ENCODE measurements at regions not wholly inside any gene's neighbourhood (a gene's known extent, or its start where the extent isn't known, plus 50 kb on each side); places are given as distances from the start of the nearest gene placed in this dataset.
"Not testable (repeated sequence)": the region's sequence is repeated elsewhere in the genome, so short reads cannot be mapped to it uniquely, and the experiment has no call there.

DNA sequence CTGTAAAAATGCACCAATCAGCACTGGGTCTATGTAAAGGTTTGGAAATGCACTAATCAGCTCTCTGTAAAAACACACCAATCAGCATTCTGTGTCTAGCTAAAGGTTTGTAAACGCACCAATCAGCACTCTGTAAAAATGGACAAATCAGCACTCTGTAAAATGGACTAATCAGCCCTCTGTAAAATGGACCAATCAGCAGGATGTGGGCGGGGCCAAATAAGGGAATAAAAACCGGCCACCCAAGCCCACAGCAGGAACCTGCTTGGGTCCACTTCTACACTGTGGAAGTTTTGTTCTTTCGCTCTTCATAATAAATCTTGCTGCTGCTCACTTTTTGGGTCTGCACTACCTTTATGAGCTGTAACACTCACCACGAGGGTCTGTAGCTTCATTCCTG lies 101.0 kb downstream of the SMC2 start:
- DNase-seq (ENCODE audit: extremely low spot score); POLR2A ChIA-PET; CTCF ChIA-PET: not testable (repeated sequence)

- POLR2A ChIA-PET = no interaction called here
- CTCF ChIA-PET = no interaction called here
- TF ChIP-seq PKNOX1 (IDR thresholded peaks at IDR 0.05) = no peak
- no peak for TF ChIP-seq ARNT (IDR thresholded peaks at IDR 0.05)
- no peak for TF ChIP-seq SP1 (IDR thresholded peaks at IDR 0.05)
- TF ChIP-seq TARDBP (IDR thresholded peaks at IDR 0.05) = no peak
- no peak for TF ChIP-seq ELF4 (IDR thresholded peaks at IDR 0.05)
- no peak for TF ChIP-seq FOXA1 (IDR thresholded peaks at IDR 0.05)
- TF ChIP-seq L3MBTL2 (conservative IDR thresholded peaks at IDR 0.05) = no peak
- TF ChIP-seq FOXM1 (IDR thresholded peaks at IDR 0.05; ENCODE audit: borderline replicate concordance) = no peak
- no peak for TF ChIP-seq ZNF384 (IDR thresholded peaks at IDR 0.05)
- no peak for TF ChIP-seq CTBP1 (IDR thresholded peaks at IDR 0.05; ENCODE audit: borderline replicate concordance)
- no peak for TF ChIP-seq NFRKB (IDR thresholded peaks at IDR 0.05)
- no peak for TF ChIP-seq SUZ12 (IDR thresholded peaks at IDR 0.05)
- no peak for TF ChIP-seq FOXK2 (IDR thresholded peaks at IDR 0.05)
- no peak for TF ChIP-seq LEF1 (IDR thresholded peaks at IDR 0.05; ENCODE audit: borderline replicate concordance)
- TF ChIP-seq HDGF (IDR thresholded peaks at IDR 0.05; ENCODE audit: borderline replicate concordance) = no peak
- no peak for TF ChIP-seq BHLHE40 (IDR thresholded peaks at IDR 0.05; ENCODE audit: borderline replicate concordance)
- no peak for DNase-seq (ENCODE audit: extremely low spot score)
Measured at GRCh38 chr9:104200456-104200994, 106.4 kb downstream of the SMC2 start.

DNA sequence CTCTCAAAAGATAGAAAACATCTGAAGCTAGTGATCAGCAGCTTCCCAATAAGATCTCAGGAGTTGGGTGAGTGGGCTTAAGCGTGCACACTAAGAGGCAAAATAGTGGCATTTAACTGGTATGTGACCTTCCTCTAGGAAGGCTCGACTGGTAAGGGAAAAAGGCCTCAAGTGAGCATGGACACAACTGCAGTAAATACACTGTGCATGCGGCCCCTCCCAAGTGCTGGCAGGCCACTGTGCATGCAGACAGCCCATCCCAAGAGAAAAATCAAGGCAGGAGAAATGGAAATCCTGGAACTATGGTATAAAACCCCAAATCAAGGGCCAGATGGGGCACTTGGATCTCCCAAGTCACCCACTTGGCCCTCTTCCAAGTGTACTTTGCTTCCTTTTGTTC lies 112.7 kb downstream of the SMC2 start:
- CTCF ChIA-PET = no interaction called here
- TF ChIP-seq FOXA1 (IDR thresholded peaks at IDR 0.05) (no peak), NFRKB (IDR thresholded peaks at IDR 0.05) (no peak), ARNT (IDR thresholded peaks at IDR 0.05) (no peak), BHLHE40 (IDR thresholded peaks at IDR 0.05; ENCODE audit: borderline replicate concordance) (no peak), PKNOX1 (IDR thresholded peaks at IDR 0.05) (no peak), TARDBP (IDR thresholded peaks at IDR 0.05) (no peak), ZNF384 (IDR thresholded peaks at IDR 0.05) (no peak), CTBP1 (IDR thresholded peaks at IDR 0.05; ENCODE audit: borderline replicate concordance) (no peak), FOXK2 (IDR thresholded peaks at IDR 0.05) (no peak), LEF1 (IDR thresholded peaks at IDR 0.05; ENCODE audit: borderline replicate concordance) (no peak), L3MBTL2 (conservative IDR thresholded peaks at IDR 0.05) (no peak)
- POLR2A ChIA-PET = no interaction called here
- DNase-seq (ENCODE audit: extremely low spot score) = no peak

- no peak for TF ChIP-seq CTBP1 (IDR thresholded peaks at IDR 0.05; ENCODE audit: borderline replicate concordance)
- TF ChIP-seq FOXK2 (IDR thresholded peaks at IDR 0.05) = no peak
- TF ChIP-seq SP1 (IDR thresholded peaks at IDR 0.05) = no peak
- TF ChIP-seq HDGF (IDR thresholded peaks at IDR 0.05; ENCODE audit: borderline replicate concordance) = no peak
- TF ChIP-seq LEF1 (IDR thresholded peaks at IDR 0.05; ENCODE audit: borderline replicate concordance) = no peak
- TF ChIP-seq NFRKB (IDR thresholded peaks at IDR 0.05) = no peak
- no peak for TF ChIP-seq SUZ12 (IDR thresholded peaks at IDR 0.05)
- no peak for TF ChIP-seq PKNOX1 (IDR thresholded peaks at IDR 0.05)
- no peak for TF ChIP-seq ELF4 (IDR thresholded peaks at IDR 0.05)
- DNase-seq (ENCODE audit: extremely low spot score) = no peak
- POLR2A ChIA-PET = no interaction called here
- CTCF ChIA-PET = no interaction called here
Measured at GRCh38 chr9:104209387-104209786, 115.3 kb downstream of the SMC2 start.

DNA sequence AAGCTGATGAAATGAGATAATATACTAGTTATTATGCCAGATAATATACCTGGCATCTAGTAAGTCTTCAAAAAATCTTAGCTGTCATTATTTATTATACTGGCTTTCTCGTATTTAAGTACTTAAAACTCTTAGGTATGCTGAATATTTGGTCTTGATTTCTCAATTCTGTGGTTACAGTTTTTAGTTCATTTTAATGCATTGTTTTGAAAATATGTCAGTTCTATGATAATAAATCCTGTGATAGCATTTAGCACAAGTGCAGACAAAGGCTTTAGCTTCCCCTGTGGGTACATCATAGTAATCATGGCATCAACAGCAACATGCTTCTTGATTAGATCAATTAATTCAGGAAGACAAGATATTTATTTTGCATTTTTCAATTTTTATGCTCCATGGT lies 133.0 kb downstream of the SMC2 start:
- TF ChIP-seq FOXM1 (IDR thresholded peaks at IDR 0.05; ENCODE audit: borderline replicate concordance) = no peak
- no peak for TF ChIP-seq FOXA1 (IDR thresholded peaks at IDR 0.05)
- TF ChIP-seq ZNF384 (IDR thresholded peaks at IDR 0.05) = no peak
- no peak for TF ChIP-seq HDGF (IDR thresholded peaks at IDR 0.05; ENCODE audit: borderline replicate concordance)
- TF ChIP-seq FOXK2 (IDR thresholded peaks at IDR 0.05) = no peak
- no peak for TF ChIP-seq ELF4 (IDR thresholded peaks at IDR 0.05)
- ChIA-PET CTCF (no interaction called here), POLR2A (no interaction called here)
- DNase-seq (ENCODE audit: extremely low spot score) = no peak

DNA sequence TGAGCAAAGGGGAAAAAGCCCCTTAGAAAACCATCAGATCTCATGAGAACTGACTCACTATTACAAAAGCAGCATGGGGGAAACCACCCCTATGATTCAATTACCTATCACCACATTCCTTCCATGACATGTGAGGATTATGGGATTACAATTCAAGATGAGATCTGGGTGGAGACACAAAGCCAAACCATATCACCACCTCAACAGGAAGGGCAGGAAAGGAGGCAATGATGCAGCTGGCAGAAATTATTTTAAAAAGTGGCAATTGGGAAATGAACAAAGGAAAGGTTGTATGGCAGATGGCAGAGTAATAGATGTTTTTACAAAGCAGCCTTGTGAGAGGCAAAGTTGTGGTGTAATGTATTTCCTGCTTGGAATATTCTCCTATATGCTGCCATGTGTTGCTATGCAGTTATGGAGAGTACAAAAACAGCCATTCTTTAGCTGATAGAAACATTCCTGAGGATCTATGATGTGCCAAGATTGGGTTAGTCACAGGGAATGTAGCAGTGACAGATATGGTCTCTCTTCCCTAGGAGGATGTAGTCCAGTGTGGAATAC lies 138.8 kb downstream of the SMC2 start:
- no peak for TF ChIP-seq FOXM1 (IDR thresholded peaks at IDR 0.05; ENCODE audit: borderline replicate concordance)
- no peak for TF ChIP-seq ARNT (IDR thresholded peaks at IDR 0.05)
- DNase-seq (ENCODE audit: extremely low spot score) = no peak
- POLR2A ChIA-PET = no interaction called here
- CTCF ChIA-PET = no interaction called here

GRCh38 chr9:104233366-104233765 lies 139.3 kb downstream of the SMC2 start:
- ChIA-PET POLR2A (no interaction called here), CTCF (no interaction called here)
- no peak for TF ChIP-seq L3MBTL2 (conservative IDR thresholded peaks at IDR 0.05)
- no peak for TF ChIP-seq SUZ12 (IDR thresholded peaks at IDR 0.05)
- no peak for TF ChIP-seq FOXM1 (IDR thresholded peaks at IDR 0.05; ENCODE audit: borderline replicate concordance)
- no peak for TF ChIP-seq FOXA1 (IDR thresholded peaks at IDR 0.05)
- no peak for TF ChIP-seq CTBP1 (IDR thresholded peaks at IDR 0.05; ENCODE audit: borderline replicate concordance)
- TF ChIP-seq LEF1 (IDR thresholded peaks at IDR 0.05; ENCODE audit: borderline replicate concordance) = no peak
- no peak for TF ChIP-seq BHLHE40 (IDR thresholded peaks at IDR 0.05; ENCODE audit: borderline replicate concordance)
- no peak for TF ChIP-seq TARDBP (IDR thresholded peaks at IDR 0.05)
- TF ChIP-seq PKNOX1 (IDR thresholded peaks at IDR 0.05) = no peak
- TF ChIP-seq NFRKB (IDR thresholded peaks at IDR 0.05) = no peak
- no peak for TF ChIP-seq ZNF384 (IDR thresholded peaks at IDR 0.05)
- no peak for TF ChIP-seq ARNT (IDR thresholded peaks at IDR 0.05)
- no peak for DNase-seq (ENCODE audit: extremely low spot score)

GRCh38 chr9:104234632-104235337 lies 140.7 kb downstream of the SMC2 start:
- CTCF ChIA-PET; POLR2A ChIA-PET; DNase-seq (ENCODE audit: extremely low spot score): not testable (repeated sequence)

DNA sequence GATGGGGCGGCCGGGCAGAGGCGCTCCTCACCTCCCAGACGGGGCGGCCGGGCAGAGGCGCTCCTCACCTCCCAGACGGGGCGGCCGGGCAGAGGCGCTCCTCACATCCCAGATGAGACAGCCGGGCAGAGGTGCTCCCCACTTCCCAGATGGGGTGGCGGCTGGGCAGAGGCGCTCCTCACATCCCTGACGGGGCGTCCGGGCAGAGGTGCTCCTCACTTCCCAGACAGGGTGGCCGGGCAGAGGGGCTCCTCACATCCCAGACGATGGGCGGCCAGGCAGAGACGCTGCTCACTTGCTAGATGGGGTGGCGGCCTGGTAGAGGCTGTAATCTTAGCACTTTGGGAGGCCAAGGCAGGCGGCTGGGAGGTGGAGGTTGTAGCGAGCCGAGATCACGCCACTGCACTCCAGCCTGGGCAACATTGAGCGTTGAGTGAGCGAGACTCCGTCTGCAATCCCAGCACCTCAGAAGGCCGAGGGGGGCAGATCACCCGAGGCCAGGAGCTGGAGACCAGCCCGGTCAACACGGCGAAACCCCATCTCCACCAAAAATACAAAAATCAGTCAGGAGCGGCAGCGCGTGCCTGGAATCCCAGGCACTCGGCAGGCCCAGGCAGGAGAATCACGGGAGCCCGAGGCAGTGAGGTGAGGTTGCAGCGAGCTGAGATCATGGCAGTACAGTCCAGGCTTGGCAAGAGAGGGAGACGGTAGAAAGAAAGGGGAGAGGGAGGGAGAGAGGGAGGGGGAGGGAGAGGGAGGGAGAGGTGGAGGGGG lies 141.4 kb downstream of the SMC2 start:
- CTCF ChIA-PET; POLR2A ChIA-PET; DNase-seq (ENCODE audit: extremely low spot score): not testable (repeated sequence)
